ENCODE measurements at regions not wholly inside any gene's neighbourhood (a gene's known extent, or its start where the extent isn't known, plus 50 kb on each side); places are given as distances from the start of the nearest gene placed in this dataset.

DNA sequence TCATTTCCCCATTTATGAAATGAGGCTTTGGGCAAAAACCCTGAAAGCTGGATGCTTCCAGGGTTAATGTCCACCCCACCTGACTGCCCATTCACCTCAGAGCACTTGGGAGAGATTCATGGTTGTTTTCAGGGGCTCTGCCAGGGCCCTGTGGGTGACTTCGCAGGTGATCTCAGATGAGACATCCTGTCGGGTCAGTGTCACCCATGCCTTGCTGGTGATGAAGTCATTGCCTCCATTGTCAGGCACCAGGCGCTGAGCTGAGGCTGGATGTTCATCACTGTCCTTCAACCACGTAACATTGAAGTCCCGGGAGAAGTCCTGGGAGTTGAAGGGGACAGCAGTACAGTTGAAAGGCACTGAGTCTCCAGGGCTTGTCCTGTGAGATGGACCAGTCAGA is 115.6 kb upstream of the SIRPA start:
- Histone ChIP-seq H3K9me3 (no peaks in the 10 kb centered on the region), H3K4me3 (replicated peaks in 1 of 3) (no peak overlapping the region), H3K27me3 (no peaks in the 10 kb centered on the region), H3K4me1 (peaks cover 15 to 19% of the 10 kb centered on the region in 2 donors), H3K36me3 (no peaks in the 10 kb centered on the region), H3K27ac (no peak overlapping the region)
- 89 to 93% methylated on average over 5 of the region's 5 CpGs for WGBS, 2 donors
- no peak for DNase-seq
- TF ChIP-seq CTCF (IDR thresholded peaks at IDR 0.05) = no peak
- TF ChIP-seq POLR2A (IDR thresholded peaks at IDR 0.05) = no peak
- intact Hi-C loops (cut with DNase I) = no loop called here

DNA sequence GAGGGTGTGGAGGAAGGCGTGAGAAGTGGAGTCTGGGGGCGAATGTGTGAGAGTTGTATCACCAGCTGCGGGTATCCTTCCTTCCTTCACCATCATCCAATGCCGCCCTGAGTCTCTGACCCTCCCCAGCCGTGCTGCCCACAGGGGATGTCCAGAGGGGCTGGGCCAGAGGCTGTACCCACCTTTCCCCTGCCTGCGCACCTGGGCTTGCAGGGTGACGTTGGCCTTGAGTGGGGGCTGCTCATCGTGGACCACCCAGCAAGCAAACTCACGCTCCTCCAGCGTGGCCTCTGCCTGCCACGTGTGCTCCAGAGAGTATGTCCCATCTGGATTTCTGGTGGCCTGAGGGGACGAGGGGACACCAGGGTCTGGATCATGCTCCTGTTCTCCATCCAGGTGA is 116.9 kb upstream of the SIRPA start:
- Histone ChIP-seq H3K36me3 (no peaks in the 10 kb centered on the region), H3K9me3 (no peaks in the 10 kb centered on the region), H3K27me3 (no peaks in the 10 kb centered on the region), H3K27ac (no peak overlapping the region), H3K4me3 (replicated peaks in 1 of 3) (no peak overlapping the region), H3K4me1 (peaks cover 15 to 19% of the 10 kb centered on the region in 2 donors)
- WGBS, 2 donors = 78 to 83% methylated on average over 8 to 12 of the region's 12 CpGs
- DNase-seq = no peak
- intact Hi-C loops (cut with DNase I) = no loop called here
- TF ChIP-seq CTCF (IDR thresholded peaks at IDR 0.05) (no peak), POLR2A (IDR thresholded peaks at IDR 0.05) (no peak)

- Histone ChIP-seq H3K27me3 (no peaks in the 10 kb centered on the region), H3K27ac (no peak overlapping the region), H3K4me3 (replicated peaks in 1 of 3) (peak overlapping the region in 1 of 3 donors; percentile 49), H3K4me1 (peaks cover 15 to 19% of the 10 kb centered on the region in 2 donors), H3K36me3 (no peaks in the 10 kb centered on the region), H3K9me3 (no peaks in the 10 kb centered on the region)
- DNase-seq = no peak
- WGBS, 2 donors = 23 to 24% methylated on average over 14 of the region's 14 CpGs
- intact Hi-C loops (cut with DNase I) = no loop called here
- TF ChIP-seq POLR2A (IDR thresholded peaks at IDR 0.05) (no peak), CTCF (IDR thresholded peaks at IDR 0.05) (no peak)
Observed at GRCh38 chr20:1777476-1777820, 117.8 kb upstream of the SIRPA start.

GRCh38 chr20:1776681-1777475 is 118.3 kb upstream of the SIRPA start:
- WGBS, 2 donors = 1 to 3% methylated on average over 23 to 35 of the region's 35 CpGs
- peak; percentile 81 to 89 for DNase-seq
- intact Hi-C loops (cut with DNase I) = no loop called here
- H3K27me3 ChIP-seq = no peaks in the 10 kb centered on the region
- no peaks in the 10 kb centered on the region for H3K36me3 ChIP-seq
- H3K9me3 ChIP-seq = no peaks in the 10 kb centered on the region
- peak overlapping the region; percentile 29 to 57 (median 49) for H3K4me3 ChIP-seq (replicated peaks in 1 of 3)
- TF ChIP-seq CTCF (IDR thresholded peaks at IDR 0.05) (peak; percentile 58 to 84 (median 70)), POLR2A (IDR thresholded peaks at IDR 0.05) (no peak)
- H3K27ac ChIP-seq = peak overlapping the region in 1 of 3 donors; percentile 64
- H3K4me1 ChIP-seq = peaks cover 15 to 19% of the 10 kb centered on the region in 2 donors

GRCh38 chr20:1775117-1775516 is 117.5 kb upstream of the SIRPG start:
- Histone ChIP-seq H3K36me3 (no peaks in the 10 kb centered on the region), H3K4me1 (peaks cover 15 to 19% of the 10 kb centered on the region in 2 donors), H3K4me3 (replicated peaks in 1 of 3) (no peak overlapping the region), H3K27ac (no peak overlapping the region), H3K27me3 (no peaks in the 10 kb centered on the region), H3K9me3 (no peaks in the 10 kb centered on the region)
- intact Hi-C loops (cut with DNase I) = no loop called here
- DNase-seq = no peak
- 96 to 97% methylated on average over 2 of the region's 2 CpGs for WGBS, 2 donors
- TF ChIP-seq POLR2A (IDR thresholded peaks at IDR 0.05) = no peak
- no peak for TF ChIP-seq CTCF (IDR thresholded peaks at IDR 0.05)
